ENCODE measurements at regions not wholly inside any gene's neighbourhood (a gene's known extent, or its start where the extent isn't known, plus 50 kb on each side); places are given as distances from the start of the nearest gene placed in this dataset.
A peak's percentile ranks its signal among the peaks of the same experiment; 100 is the strongest.
"Not testable (repeated sequence)": the region's sequence is repeated elsewhere in the genome, so short reads cannot be mapped to it uniquely, and the experiment has no call there.

GRCh38 chr10:42419789-42420188 is 218.6 kb downstream of the ZNF33B start:
- Histone ChIP-seq H3K9ac (ENCODE audit: low read depth in 1 of 2, low read length in 2 of 2) (no peak overlapping the region), H3K9me3 (ENCODE audit: control insufficient read depth in 1 of 2, low read length in 2 of 2) (peaks cover 0 to 5% of the 10 kb centered on the region in 2 donors), H3K36me3 (ENCODE audit: control insufficient read depth in 1 of 2, insufficient read depth in 2 of 2, low read length in 2 of 2) (no peaks in the 10 kb centered on the region), H3K4me3 (ENCODE audit: low read depth in 1 of 2, low read length in 2 of 2) (no peak overlapping the region), H3K27me3 (ENCODE audit: control insufficient read depth in 1 of 2, insufficient read depth in 2 of 2, low read length in 2 of 2) (no peaks in the 10 kb centered on the region), H3K4me1 (ENCODE audit: control insufficient read depth in 1 of 2, insufficient read depth in 2 of 2, low read length in 2 of 2) (no peaks in the 10 kb centered on the region), H3K27ac (ENCODE audit: low read depth, low read length) (no peak overlapping the region)

GRCh38 chr10:42380926-42381547 is 257.3 kb downstream of the ZNF33B start:
- Histone ChIP-seq H3K36me3 (ENCODE audit: control insufficient read depth in 1 of 2, insufficient read depth in 2 of 2, low read length in 2 of 2) (no peaks in the 10 kb centered on the region), H3K9me3 (ENCODE audit: control insufficient read depth in 1 of 2, low read length in 2 of 2) (peaks cover 0 to 6% of the 10 kb centered on the region in 2 donors), H3K27ac (ENCODE audit: low read depth, low read length) (no peak overlapping the region), H3K4me3 (ENCODE audit: low read depth in 1 of 2, low read length in 2 of 2) (no peak overlapping the region), H3K4me1 (ENCODE audit: control insufficient read depth in 1 of 2, insufficient read depth in 2 of 2, low read length in 2 of 2) (no peaks in the 10 kb centered on the region), H3K27me3 (ENCODE audit: control insufficient read depth in 1 of 2, insufficient read depth in 2 of 2, low read length in 2 of 2) (no peaks in the 10 kb centered on the region), H3K9ac (ENCODE audit: low read depth in 1 of 2, low read length in 2 of 2) (no peak overlapping the region)

GRCh38 chr10:42367532-42368230 is 270.7 kb downstream of the ZNF33B start:
- Histone ChIP-seq H3K4me3 (ENCODE audit: low read depth in 1 of 2, low read length in 2 of 2) (peak overlapping the region; percentile 40 to 61), H3K9ac (ENCODE audit: low read depth in 1 of 2, low read length in 2 of 2) (no peak overlapping the region), H3K27me3 (ENCODE audit: control insufficient read depth in 1 of 2, insufficient read depth in 2 of 2, low read length in 2 of 2) (no peaks in the 10 kb centered on the region), H3K9me3 (ENCODE audit: control insufficient read depth in 1 of 2, low read length in 2 of 2) (peaks cover 7 to 24% of the 10 kb centered on the region in 2 donors), H3K36me3 (ENCODE audit: control insufficient read depth in 1 of 2, insufficient read depth in 2 of 2, low read length in 2 of 2) (no peaks in the 10 kb centered on the region), H3K27ac (ENCODE audit: low read depth, low read length) (no peak overlapping the region), H3K4me1 (ENCODE audit: control insufficient read depth in 1 of 2, insufficient read depth in 2 of 2, low read length in 2 of 2) (no peaks in the 10 kb centered on the region)

GRCh38 chr10:42351745-42352144 is 286.6 kb downstream of the ZNF33B start:
- peaks cover 5% of the 10 kb centered on the region in 2 donors for H3K9me3 ChIP-seq (ENCODE audit: control insufficient read depth in 1 of 2, low read length in 2 of 2)
- no peak overlapping the region for H3K9ac ChIP-seq (ENCODE audit: low read depth in 1 of 2, low read length in 2 of 2)
- no peak overlapping the region for H3K4me3 ChIP-seq (ENCODE audit: low read depth in 1 of 2, low read length in 2 of 2)
- no peaks in the 10 kb centered on the region for H3K36me3 ChIP-seq (ENCODE audit: control insufficient read depth in 1 of 2, insufficient read depth in 2 of 2, low read length in 2 of 2)
- H3K4me1 ChIP-seq (ENCODE audit: control insufficient read depth in 1 of 2, insufficient read depth in 2 of 2, low read length in 2 of 2), result no peaks in the 10 kb centered on the region
- H3K27me3 ChIP-seq (ENCODE audit: control insufficient read depth in 1 of 2, insufficient read depth in 2 of 2, low read length in 2 of 2), result no peaks in the 10 kb centered on the region
- no peak overlapping the region for H3K27ac ChIP-seq (ENCODE audit: low read depth, low read length)

- not testable (repeated sequence) for H3K9ac ChIP-seq (ENCODE audit: low read depth in 1 of 2, low read length in 2 of 2)
These were observed 301.6 kb downstream of the ZNF33B start for GRCh38 chr10:42336593-42337337.

GRCh38 chr10:42335653-42336296 is 302.6 kb downstream of the ZNF33B start:
- not testable (repeated sequence) for H3K27ac ChIP-seq (ENCODE audit: low read depth, low read length); H3K4me1 ChIP-seq (ENCODE audit: control insufficient read depth in 1 of 2, insufficient read depth in 2 of 2, low read length in 2 of 2); H3K4me3 ChIP-seq (ENCODE audit: low read depth in 1 of 2, low read length in 2 of 2); H3K27me3 ChIP-seq (ENCODE audit: control insufficient read depth in 1 of 2, insufficient read depth in 2 of 2, low read length in 2 of 2); H3K36me3 ChIP-seq (ENCODE audit: control insufficient read depth in 1 of 2, insufficient read depth in 2 of 2, low read length in 2 of 2); H3K9ac ChIP-seq (ENCODE audit: low read depth in 1 of 2, low read length in 2 of 2)
- peaks cover 39 to 40% of the 10 kb centered on the region in 2 donors for H3K9me3 ChIP-seq (ENCODE audit: control insufficient read depth in 1 of 2, low read length in 2 of 2)

More at GRCh38 chr10:42336593-42337337, 301.6 kb downstream of the ZNF33B start:
- H3K27me3 ChIP-seq (ENCODE audit: control insufficient read depth in 1 of 2, insufficient read depth in 2 of 2, low read length in 2 of 2); H3K4me1 ChIP-seq (ENCODE audit: control insufficient read depth in 1 of 2, insufficient read depth in 2 of 2, low read length in 2 of 2); H3K36me3 ChIP-seq (ENCODE audit: control insufficient read depth in 1 of 2, insufficient read depth in 2 of 2, low read length in 2 of 2); H3K27ac ChIP-seq (ENCODE audit: low read depth, low read length); H3K4me3 ChIP-seq (ENCODE audit: low read depth in 1 of 2, low read length in 2 of 2): not testable (repeated sequence)
- H3K9me3 ChIP-seq (ENCODE audit: control insufficient read depth in 1 of 2, low read length in 2 of 2), result peaks cover 42% of the 10 kb centered on the region in 2 donors

- Histone ChIP-seq H3K9me3 (ENCODE audit: control insufficient read depth in 1 of 2, low read length in 2 of 2) (peaks cover 75 to 95% of the 10 kb centered on the region in 2 donors), H3K36me3 (ENCODE audit: control insufficient read depth in 1 of 2, insufficient read depth in 2 of 2, low read length in 2 of 2) (no peaks in the 10 kb centered on the region), H3K27me3 (ENCODE audit: control insufficient read depth in 1 of 2, insufficient read depth in 2 of 2, low read length in 2 of 2) (no peaks in the 10 kb centered on the region), H3K9ac (ENCODE audit: low read depth in 1 of 2, low read length in 2 of 2) (no peak overlapping the region), H3K27ac (ENCODE audit: low read depth, low read length) (no peak overlapping the region), H3K4me1 (ENCODE audit: control insufficient read depth in 1 of 2, insufficient read depth in 2 of 2, low read length in 2 of 2) (no peaks in the 10 kb centered on the region), H3K4me3 (ENCODE audit: low read depth in 1 of 2, low read length in 2 of 2) (no peak overlapping the region)
These were observed 334.0 kb downstream of the ZNF33B start for GRCh38 chr10:42304341-42304740.

GRCh38 chr10:42281896-42282295 is 356.5 kb downstream of the ZNF33B start:
- not testable (repeated sequence) for H3K9me3 ChIP-seq (ENCODE audit: control insufficient read depth in 1 of 2, low read length in 2 of 2); H3K9ac ChIP-seq (ENCODE audit: low read depth in 1 of 2, low read length in 2 of 2); H3K36me3 ChIP-seq (ENCODE audit: control insufficient read depth in 1 of 2, insufficient read depth in 2 of 2, low read length in 2 of 2)

GRCh38 chr10:42269788-42270187 is 368.6 kb downstream of the ZNF33B start:
- H3K36me3 ChIP-seq (ENCODE audit: control insufficient read depth in 1 of 2, insufficient read depth in 2 of 2, low read length in 2 of 2); H3K4me1 ChIP-seq (ENCODE audit: control insufficient read depth in 1 of 2, insufficient read depth in 2 of 2, low read length in 2 of 2); H3K27me3 ChIP-seq (ENCODE audit: control insufficient read depth in 1 of 2, insufficient read depth in 2 of 2, low read length in 2 of 2); H3K27ac ChIP-seq (ENCODE audit: low read depth, low read length); H3K4me3 ChIP-seq (ENCODE audit: low read depth in 1 of 2, low read length in 2 of 2); H3K9me3 ChIP-seq (ENCODE audit: control insufficient read depth in 1 of 2, low read length in 2 of 2); H3K9ac ChIP-seq (ENCODE audit: low read depth in 1 of 2, low read length in 2 of 2): not testable (repeated sequence)

More at GRCh38 chr10:42281896-42282295, 356.5 kb downstream of the ZNF33B start:
- not testable (repeated sequence) for H3K27me3 ChIP-seq (ENCODE audit: control insufficient read depth in 1 of 2, insufficient read depth in 2 of 2, low read length in 2 of 2); H3K4me3 ChIP-seq (ENCODE audit: low read depth in 1 of 2, low read length in 2 of 2); H3K27ac ChIP-seq (ENCODE audit: low read depth, low read length); H3K4me1 ChIP-seq (ENCODE audit: control insufficient read depth in 1 of 2, insufficient read depth in 2 of 2, low read length in 2 of 2)

GRCh38 chr10:42263259-42263658 is 375.1 kb downstream of the ZNF33B start:
- not testable (repeated sequence) for H3K27me3 ChIP-seq (ENCODE audit: control insufficient read depth in 1 of 2, insufficient read depth in 2 of 2, low read length in 2 of 2); H3K27ac ChIP-seq (ENCODE audit: low read depth, low read length); H3K4me1 ChIP-seq (ENCODE audit: control insufficient read depth in 1 of 2, insufficient read depth in 2 of 2, low read length in 2 of 2); H3K4me3 ChIP-seq (ENCODE audit: low read depth in 1 of 2, low read length in 2 of 2); H3K9me3 ChIP-seq (ENCODE audit: control insufficient read depth in 1 of 2, low read length in 2 of 2); H3K9ac ChIP-seq (ENCODE audit: low read depth in 1 of 2, low read length in 2 of 2); H3K36me3 ChIP-seq (ENCODE audit: control insufficient read depth in 1 of 2, insufficient read depth in 2 of 2, low read length in 2 of 2)

Data from duodenal mucosa (tissue), 2 donors.